K562 (cell line): ENCODE measurements at regions not wholly inside any gene's neighbourhood (a gene's known extent, or its start where the extent isn't known, plus 50 kb on each side); places are given as distances from the start of the nearest gene placed in this dataset.

Experiments
- ATAC-seq: fragments of 200-7000 bp; cut with Tn5 transposase; 3 replicates; pipeline ENCODE4 v1.9.1; 2020; ENCODE audit warnings: moderate library complexity
- BruUV-seq: library from RNA; stranded (reverse); fragments of 400-500 nt; replicated peaks from 2 replicates; lab custom pipeline; 2021; lab: Mats Ljungman, UMichigan
- CTCF ChIA-PET: fragments of 300-600 bp; formaldehyde crosslinking; extraction: SDS; loops from one replicate; lab custom pipeline; 2021; ENCODE audit warnings: low intra/inter-chr PET ratio; lab: Yijun Ruan, JAX
- POLR2A ChIA-PET: fragments of 300-600, 350-650 bp; sonication (Branson Sonifier 250); formaldehyde crosslinking; extraction: SDS; loops from one replicate; lab custom pipeline; 2021; ENCODE audit warnings: antibody characterized with exemption, inconsistent platforms; lab: Yijun Ruan, JAX
- DNase-seq, 4 experiments: peaks; one replicate each; pipeline versions ENCODE4 v3.0.0 to v3.0.0-alpha.2; 2011 to 2018; ENCODE audit warnings: low spot score in 3 of 4, mixed read lengths in 3 of 4; ENCODE audit errors: extremely low read depth in 1 of 4
- FAIRE-seq: peaks from 2 replicates; lab custom pipeline; 2011; peaks lifted over from hg19 to GRCh38; lab: Jason Lieb, UNC
- H2AFZ ChIP-seq: 2 replicates; pipeline ENCODE4 v1.6.0; 2011; ENCODE audit warnings: low read depth, low read length, control low read depth, inconsistent platforms
- H3K27ac ChIP-seq: fragments of 200-600 bp; 3 replicates; pipeline ENCODE4 v1.8.0; 2011; ENCODE audit warnings: low read depth, mild to moderate bottlenecking, control low read depth, inconsistent platforms, low read length, moderate library complexity, mixed read lengths; ENCODE audit errors: extremely low read depth
- H3K27me3 ChIP-seq, 2 experiments: fragments of 300-600 bp in 1 of 2; 2 replicates in 1 of 2; 3 replicates in 1 of 2; pipeline versions ENCODE4 v1.6.0 to v1.8.0; 2011; ENCODE audit warnings: inconsistent platforms in 2 of 2, low read length in 2 of 2, mild to moderate bottlenecking in 1 of 2, mixed read lengths in 1 of 2, moderate library complexity in 1 of 2; ENCODE audit not compliant: control insufficient read depth in 2 of 2, insufficient read depth in 2 of 2
- H3K36me3 ChIP-seq: fragments of 300-600 bp; 3 replicates; pipeline ENCODE4 v1.8.0; 2011; ENCODE audit warnings: mild to moderate bottlenecking, low read length, inconsistent platforms; ENCODE audit not compliant: control insufficient read depth, insufficient read depth
- H3K4me1 ChIP-seq, 2 experiments: fragments of 200-600 bp in 1 of 2; replicated peaks in 1 of 2; 2 replicates in 1 of 2; 3 replicates in 1 of 2; pipeline versions ENCODE4 v1.5.1 to v1.8.0; 2011; ENCODE audit warnings: inconsistent platforms in 2 of 2, low read length in 2 of 2, mild to moderate bottlenecking in 1 of 2, mixed read lengths in 1 of 2, moderate library complexity in 1 of 2; ENCODE audit not compliant: control insufficient read depth in 2 of 2, insufficient read depth in 2 of 2
- H3K4me2 ChIP-seq: 2 replicates; pipeline ENCODE4 v1.6.1; 2011; ENCODE audit warnings: low read length, control low read depth, inconsistent platforms, mixed read lengths; ENCODE audit not compliant: insufficient read depth
- H3K4me3 ChIP-seq: fragments of 200-600 bp; sonication (generic), shearing (Covaris generic); 2 replicates; pipeline ENCODE4 v1.5.1; 2016; ENCODE audit warnings: control low read depth, inconsistent platforms
- H3K79me2 ChIP-seq: fragments of 200-600 bp; 3 replicates; pipeline ENCODE4 v1.8.0; 2011; ENCODE audit warnings: low read length, inconsistent platforms; ENCODE audit not compliant: control insufficient read depth, insufficient read depth
- H3K9ac ChIP-seq, 2 experiments: 2 replicates each; pipeline versions ENCODE4 v1.6.0 to v1.6.1; 2011; ENCODE audit warnings: low read depth in 2 of 2, low read length in 2 of 2, control low read depth in 1 of 2, inconsistent platforms in 1 of 2, mild to moderate bottlenecking in 1 of 2, mixed read lengths in 1 of 2; ENCODE audit not compliant: insufficient read depth in 1 of 2
- H3K9me1 ChIP-seq: one replicate; pipeline ENCODE4 v1.6.0; 2011; ENCODE audit warnings: inconsistent platforms, mild to moderate bottlenecking, low read length, moderate library complexity; ENCODE audit not compliant: control insufficient read depth, insufficient read depth
- H3K9me3 ChIP-seq: replicated peaks from 2 replicates; pipeline ENCODE4 v1.5.1; 2011; ENCODE audit warnings: low read depth, low read length, inconsistent platforms; ENCODE audit not compliant: control insufficient read depth, insufficient read depth
- H4K20me1 ChIP-seq: replicated peaks from 2 replicates; pipeline ENCODE4 v1.6.1; 2011; ENCODE audit warnings: low read length, inconsistent platforms, mixed read lengths; ENCODE audit not compliant: control insufficient read depth, insufficient read depth
- LEF1 ChIP-seq: fragments of 450-650 bp; IDR thresholded peaks from 2 replicates; pipeline ENCODE4 v1.6.1; 2016; ENCODE audit warnings: mild to moderate bottlenecking
- SAFB ChIP-seq: fragments of 200-400 bp; formaldehyde crosslinking; IDR thresholded peaks from 2 replicates; pipeline ENCODE4 v1.6.1; 2017; ENCODE audit warnings: low read depth, low read length, borderline replicate concordance
- SP1 ChIP-seq: sonication (generic); formaldehyde crosslinking; IDR thresholded peaks from 2 replicates; pipeline ENCODE4 v1.8.1; 2022; ENCODE audit warnings: mild to moderate bottlenecking, missing genetic modification reagents
- SPI1 ChIP-seq: IDR thresholded peaks from 2 replicates; pipeline ENCODE4 v1.6.1; 2011; ENCODE audit warnings: low read depth, low read length, control low read depth, borderline replicate concordance
- SREBF1 ChIP-seq: fragments of 150-350 bp; IDR thresholded peaks from 2 replicates; pipeline ENCODE4 v1.6.1; 2014; ENCODE audit warnings: antibody characterized with exemption, low read depth, low read length, borderline replicate concordance
- TCF7L2 ChIP-seq: fragments of 150-350 bp; IDR thresholded peaks from 2 replicates; pipeline ENCODE4 v1.6.1; 2016; ENCODE audit warnings: low read depth, mild to moderate bottlenecking, low read length, moderate library complexity
- WGBS: fragments of 100-300 bp; shearing (Covaris generic); methylation state at CpG from one replicate; pipeline ENCODE4 v1.1.6; 2016; ENCODE audit warnings: low coverage, mixed read lengths; ENCODE audit not compliant: insufficient coverage; ENCODE audit errors: missing lambda C conversion rate; 5-methylcytosine and 5-hydroxymethylcytosine counted together
- in situ Hi-C: fragments of 300-500 bp; cut with MboI; formaldehyde crosslinking; loops from 4 replicates; pipeline ENCODE4 v1.15.0; 2018; ENCODE audit warnings: inconsistent platforms, mixed read lengths
- intact Hi-C: fragments of 100-400 bp; cut with micrococcal nuclease; formaldehyde crosslinking; loops from 2 replicates; pipeline ENCODE4 v1.14.2; 2022

DNA sequence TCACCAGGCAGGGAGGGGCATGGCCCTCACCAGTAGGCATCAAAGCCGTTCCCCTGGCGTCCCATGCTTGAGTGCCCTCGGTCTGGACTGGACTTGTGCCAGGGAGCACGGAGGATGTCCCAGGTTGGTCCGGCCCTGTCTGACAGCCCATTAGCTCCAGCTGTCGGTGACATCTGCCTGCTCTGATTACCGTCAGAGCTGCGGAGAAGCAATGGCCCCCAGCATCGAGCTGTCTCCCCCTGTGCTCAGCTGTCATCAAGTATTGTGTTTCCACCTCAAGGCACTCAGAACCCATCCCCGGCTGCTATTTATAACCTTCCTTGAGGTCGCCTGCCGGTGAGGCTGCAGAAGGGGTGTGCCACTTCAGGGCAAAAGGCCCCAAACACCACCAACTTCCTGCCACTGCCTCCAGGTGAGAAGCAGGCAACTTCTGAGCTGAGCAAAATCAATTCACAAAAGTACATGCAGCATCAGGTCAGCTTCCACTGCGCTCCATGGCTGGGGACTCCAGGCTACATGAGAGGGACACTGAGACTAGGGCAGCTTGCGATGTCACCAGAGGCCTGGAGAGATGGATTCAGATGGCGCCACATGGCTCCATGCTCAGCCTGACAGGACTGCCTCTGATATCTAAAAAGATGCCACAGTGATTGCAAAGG lies 142.7 kb downstream of the C5orf15 start:
- no peak overlapping the region for H3K4me3 ChIP-seq
- peaks cover 19 to 65% of the 10 kb centered on the region in 2 experiments; a peak in 4 of 5 replicates for H3K27me3 ChIP-seq
- no peak for ATAC-seq
- H3K36me3 ChIP-seq = no peaks in the 10 kb centered on the region
- no peaks in the 10 kb centered on the region for H3K9me1 ChIP-seq
- BruUV-seq = no TSS peak
- no peak overlapping the region for H2AFZ ChIP-seq
- no peaks in the 10 kb centered on the region for H4K20me1 ChIP-seq
- peaks cover 0 to 3% of the 10 kb centered on the region in 2 experiments; a peak in 2 of 5 replicates for H3K4me1 ChIP-seq
- intact Hi-C loops = no loop called here
- no peak for TF ChIP-seq LEF1
- no peak for TF ChIP-seq TCF7L2
- TF ChIP-seq SPI1 = no peak
- no peak for TF ChIP-seq SAFB
- no peak for TF ChIP-seq SREBF1
- TF ChIP-seq SP1 (CRISPR knock-in tag) = no peak
- TF ChIP-seq, all 486 proteins: peak for 0
- H3K4me2 ChIP-seq = no peak overlapping the region
- WGBS = 1% methylated on average over 15 of the region's 15 CpGs
- POLR2A ChIA-PET = interaction anchor here (0.7 to 0.8 kb wide), 2 partner anchors 25 to 26 kb away, joined by 3 to 4 read pairs; no protein-coding TSS in a partner anchor
- DNase-seq (no peak), FAIRE-seq (no peak)
- no peaks in the 10 kb centered on the region for H3K9me3 ChIP-seq
- no peak overlapping the region for H3K9ac ChIP-seq
- in situ Hi-C loops = no loop called here
- H3K27ac ChIP-seq = no peak overlapping the region
- CTCF ChIA-PET = no interaction called here
- no peaks in the 10 kb centered on the region for H3K79me2 ChIP-seq
